ENCODE measurements at regions not wholly inside any gene's neighbourhood (a gene's known extent, or its start where the extent isn't known, plus 50 kb on each side); places are given as distances from the start of the nearest gene placed in this dataset.

DNA sequence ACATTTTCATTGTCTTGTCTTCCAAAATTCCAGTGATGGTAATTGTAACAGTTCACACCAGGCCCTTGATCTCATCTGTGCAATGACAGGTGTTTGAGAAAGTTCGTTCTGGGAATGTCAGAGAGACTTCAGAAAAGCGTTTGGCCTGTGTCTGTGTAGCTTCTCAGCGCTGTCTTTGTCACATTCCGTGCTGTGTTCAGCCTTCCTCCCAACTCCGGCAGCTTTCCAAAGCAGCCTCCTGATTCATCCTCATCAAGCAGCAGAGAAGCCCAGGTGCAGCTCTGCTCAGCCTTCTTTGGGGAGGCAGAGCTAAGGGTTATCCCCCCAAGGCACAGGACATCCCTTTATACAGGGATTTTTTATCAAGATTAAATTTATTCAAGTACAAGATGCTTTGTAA, 494.0 kb upstream of the SUCLG2 start:
- 91 to 94% methylated on average over 5 of the region's 5 CpGs for WGBS, 2 experiments
- Histone ChIP-seq H3K9me3 (ENCODE audit: control insufficient read depth, low read length) (no peaks in the 10 kb centered on the region), H3K4me3 (ENCODE audit: insufficient read depth, low read depth, low read length) (no peak overlapping the region), H3K27me3 (ENCODE audit: control insufficient read depth, insufficient read depth, low read length, poor library complexity, severe bottlenecking) (no peaks in the 10 kb centered on the region), H3K36me3 (ENCODE audit: control insufficient read depth, insufficient read depth, low read length) (no peaks in the 10 kb centered on the region), H3K4me1 (ENCODE audit: control insufficient read depth, insufficient read depth, low read length) (no peaks in the 10 kb centered on the region), H3K27ac (ENCODE audit: insufficient read depth, low read depth, low read length, poor library complexity, severe bottlenecking) (no peak overlapping the region)

DNA sequence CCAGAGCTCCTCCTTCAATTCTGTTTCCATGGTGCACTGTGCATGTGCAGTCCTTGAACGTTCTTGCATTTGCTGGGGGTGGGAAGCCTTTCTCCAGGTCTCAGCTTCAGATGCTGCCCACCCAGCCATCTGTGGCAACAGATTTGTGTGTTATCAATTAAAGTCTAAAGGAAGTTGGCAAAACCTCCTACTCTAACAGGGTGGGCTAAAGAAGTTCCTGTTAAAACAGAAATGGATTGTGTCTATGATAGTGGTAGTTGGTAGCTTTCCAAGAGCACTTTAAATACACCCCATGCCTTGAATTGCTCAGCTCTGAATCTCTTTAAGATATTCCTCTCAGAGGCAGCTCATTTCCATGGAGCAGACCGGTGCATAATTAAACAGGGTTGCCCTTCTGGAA, 488.0 kb upstream of the SUCLG2 start:
- H3K27ac ChIP-seq (ENCODE audit: insufficient read depth, low read depth, low read length, poor library complexity, severe bottlenecking), result no peak overlapping the region
- no peaks in the 10 kb centered on the region for H3K27me3 ChIP-seq (ENCODE audit: control insufficient read depth, insufficient read depth, low read length, poor library complexity, severe bottlenecking)
- WGBS, 2 experiments, result 87 to 97% methylated on average over 2 of the region's 2 CpGs
- no peaks in the 10 kb centered on the region for H3K4me1 ChIP-seq (ENCODE audit: control insufficient read depth, insufficient read depth, low read length)
- no peak overlapping the region for H3K4me3 ChIP-seq (ENCODE audit: insufficient read depth, low read depth, low read length)
- H3K9me3 ChIP-seq (ENCODE audit: control insufficient read depth, low read length), result no peaks in the 10 kb centered on the region
- no peaks in the 10 kb centered on the region for H3K36me3 ChIP-seq (ENCODE audit: control insufficient read depth, insufficient read depth, low read length)

DNA sequence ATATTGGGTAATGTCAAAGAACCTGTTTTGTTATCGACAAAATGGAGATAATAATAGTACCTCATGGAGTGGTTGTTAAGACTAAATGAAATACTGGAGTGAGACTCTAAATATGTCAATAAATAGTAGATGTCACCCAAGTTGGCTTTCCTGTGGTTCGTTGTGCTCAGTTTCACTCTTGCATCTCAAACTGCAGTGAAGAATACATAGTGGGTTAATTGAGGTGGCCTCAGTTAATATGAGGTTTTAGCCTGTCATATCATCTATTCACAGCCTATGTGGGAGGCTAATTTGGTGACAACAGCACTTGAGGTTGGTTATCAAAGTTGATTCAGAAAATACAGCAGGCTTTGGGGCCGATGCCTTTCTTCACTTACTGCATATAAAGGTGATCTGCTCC, 485.5 kb upstream of the SUCLG2 start:
- Histone ChIP-seq H3K9me3 (ENCODE audit: control insufficient read depth, low read length) (no peaks in the 10 kb centered on the region), H3K4me1 (ENCODE audit: control insufficient read depth, insufficient read depth, low read length) (no peaks in the 10 kb centered on the region)
- WGBS, 2 experiments, result 92 to 95% methylated on average over 3 of the region's 3 CpGs

DNA sequence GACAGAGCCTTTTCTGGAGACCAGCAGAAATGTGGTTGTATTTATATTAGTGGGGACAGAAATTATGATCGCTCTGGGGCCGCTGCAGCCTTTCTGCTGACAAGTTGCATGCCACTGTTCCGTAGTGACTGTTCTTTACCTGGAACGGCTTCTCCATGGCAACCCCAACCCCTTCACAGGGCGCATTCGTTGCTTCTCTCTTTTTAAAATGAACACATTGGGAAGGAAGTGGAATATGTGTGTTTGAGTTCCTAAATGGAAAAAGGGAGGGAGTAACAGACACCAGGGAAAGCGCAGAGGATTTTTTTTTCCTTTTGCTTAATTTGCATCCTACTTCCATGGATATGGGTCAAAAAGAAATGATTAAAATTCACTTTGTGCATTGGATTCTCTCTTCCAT, 482.0 kb upstream of the SUCLG2 start:
- WGBS, 2 experiments, result 81 to 86% methylated on average over 7 of the region's 7 CpGs
- Histone ChIP-seq H3K27ac (ENCODE audit: insufficient read depth, low read depth, low read length, poor library complexity, severe bottlenecking) (no peak overlapping the region), H3K4me1 (ENCODE audit: control insufficient read depth, insufficient read depth, low read length) (no peaks in the 10 kb centered on the region)

More for the DNA sequence above, 485.5 kb upstream of the SUCLG2 start:
- Histone ChIP-seq H3K27me3 (ENCODE audit: control insufficient read depth, insufficient read depth, low read length, poor library complexity, severe bottlenecking) (no peaks in the 10 kb centered on the region), H3K36me3 (ENCODE audit: control insufficient read depth, insufficient read depth, low read length) (no peaks in the 10 kb centered on the region), H3K4me3 (ENCODE audit: insufficient read depth, low read depth, low read length) (no peak overlapping the region), H3K27ac (ENCODE audit: insufficient read depth, low read depth, low read length, poor library complexity, severe bottlenecking) (no peak overlapping the region)

DNA sequence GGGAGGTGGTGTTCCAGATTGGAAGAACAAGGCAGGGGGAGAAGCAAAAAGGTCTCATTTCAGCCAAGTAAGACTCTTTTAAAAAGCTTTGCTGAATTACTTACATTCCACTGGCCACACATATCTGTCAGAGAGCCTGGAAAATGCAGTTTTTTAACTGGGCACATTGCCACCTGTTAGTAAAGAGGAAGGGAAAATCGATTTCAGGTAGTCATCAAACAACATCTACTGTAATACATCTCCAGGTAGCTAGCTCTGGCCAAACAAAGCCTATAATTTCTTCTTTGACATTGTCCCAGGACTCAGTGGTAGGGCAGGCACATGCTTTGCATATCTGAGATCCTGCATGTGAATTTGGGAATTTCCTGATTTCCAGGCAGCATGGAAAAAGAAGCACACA, 480.7 kb upstream of the SUCLG2 start:
- no peak overlapping the region for H3K27ac ChIP-seq (ENCODE audit: insufficient read depth, low read depth, low read length, poor library complexity, severe bottlenecking)
- H3K4me1 ChIP-seq (ENCODE audit: control insufficient read depth, insufficient read depth, low read length), result no peaks in the 10 kb centered on the region
- WGBS, 2 experiments, result 71 to 100% methylated on average over 1 of the region's 1 CpG
- no peaks in the 10 kb centered on the region for H3K27me3 ChIP-seq (ENCODE audit: control insufficient read depth, insufficient read depth, low read length, poor library complexity, severe bottlenecking)
- no peaks in the 10 kb centered on the region for H3K9me3 ChIP-seq (ENCODE audit: control insufficient read depth, low read length)
- H3K4me3 ChIP-seq (ENCODE audit: insufficient read depth, low read depth, low read length), result no peak overlapping the region
- H3K36me3 ChIP-seq (ENCODE audit: control insufficient read depth, insufficient read depth, low read length), result no peaks in the 10 kb centered on the region

More for the DNA sequence above, 482.0 kb upstream of the SUCLG2 start:
- Histone ChIP-seq H3K4me3 (ENCODE audit: insufficient read depth, low read depth, low read length) (no peak overlapping the region), H3K27me3 (ENCODE audit: control insufficient read depth, insufficient read depth, low read length, poor library complexity, severe bottlenecking) (no peaks in the 10 kb centered on the region), H3K9me3 (ENCODE audit: control insufficient read depth, low read length) (no peaks in the 10 kb centered on the region), H3K36me3 (ENCODE audit: control insufficient read depth, insufficient read depth, low read length) (no peaks in the 10 kb centered on the region)

DNA sequence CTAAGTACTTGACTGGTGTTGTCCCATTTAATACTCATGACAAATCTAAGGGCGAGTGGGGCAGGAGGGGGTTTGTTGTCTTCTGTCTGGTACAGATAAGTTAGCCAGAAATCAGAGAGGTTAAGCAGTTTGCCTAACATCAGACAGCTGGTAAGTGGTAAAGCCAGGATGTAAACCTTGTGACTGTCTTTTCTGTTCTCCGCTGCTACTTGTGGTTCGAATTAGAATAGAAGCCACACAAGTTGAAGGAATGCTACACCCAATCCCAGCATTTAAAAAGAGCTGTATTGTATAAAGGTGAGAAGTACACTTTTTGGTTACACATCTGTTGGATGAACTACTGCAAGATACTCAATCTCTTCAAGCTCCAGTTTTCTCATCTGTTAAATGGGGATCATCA, 474.7 kb upstream of the SUCLG2 start:
- Histone ChIP-seq H3K4me1 (ENCODE audit: control insufficient read depth, insufficient read depth, low read length) (no peaks in the 10 kb centered on the region), H3K4me3 (ENCODE audit: insufficient read depth, low read depth, low read length) (no peak overlapping the region)
- WGBS, 2 experiments, result 81 to 82% methylated on average over 3 of the region's 3 CpGs

DNA sequence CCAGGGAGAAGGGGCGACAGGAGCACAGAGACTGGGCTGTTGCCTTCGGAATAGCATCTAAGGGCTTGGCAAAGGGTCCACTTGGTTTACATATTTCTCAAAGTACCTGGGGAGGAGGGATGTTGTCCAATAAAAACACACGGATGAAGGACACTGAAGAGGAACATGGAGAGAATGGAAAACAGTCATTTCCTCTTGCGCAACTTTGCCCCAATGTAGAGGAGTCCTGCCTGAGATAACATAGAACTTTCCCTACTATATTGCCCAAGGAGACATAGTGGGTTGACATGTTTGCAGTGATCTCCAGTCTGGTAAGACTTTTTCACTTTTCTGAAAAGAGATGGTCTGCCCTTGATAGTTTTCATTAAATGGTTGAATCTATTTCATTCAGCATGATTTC, 468.8 kb upstream of the SUCLG2 start:
- no peaks in the 10 kb centered on the region for H3K4me1 ChIP-seq (ENCODE audit: control insufficient read depth, insufficient read depth, low read length)
- H3K4me3 ChIP-seq (ENCODE audit: insufficient read depth, low read depth, low read length), result no peak overlapping the region
- no peak overlapping the region for H3K27ac ChIP-seq (ENCODE audit: insufficient read depth, low read depth, low read length, poor library complexity, severe bottlenecking)
- H3K27me3 ChIP-seq (ENCODE audit: control insufficient read depth, insufficient read depth, low read length, poor library complexity, severe bottlenecking), result no peaks in the 10 kb centered on the region
- no peaks in the 10 kb centered on the region for H3K9me3 ChIP-seq (ENCODE audit: control insufficient read depth, low read length)
- WGBS, 2 experiments, result 94% methylated on average over 4 of the region's 4 CpGs
- no peaks in the 10 kb centered on the region for H3K36me3 ChIP-seq (ENCODE audit: control insufficient read depth, insufficient read depth, low read length)

More for the DNA sequence above, 474.7 kb upstream of the SUCLG2 start:
- no peaks in the 10 kb centered on the region for H3K36me3 ChIP-seq (ENCODE audit: control insufficient read depth, insufficient read depth, low read length)
- H3K27me3 ChIP-seq (ENCODE audit: control insufficient read depth, insufficient read depth, low read length, poor library complexity, severe bottlenecking), result no peaks in the 10 kb centered on the region
- H3K27ac ChIP-seq (ENCODE audit: insufficient read depth, low read depth, low read length, poor library complexity, severe bottlenecking), result no peak overlapping the region
- H3K9me3 ChIP-seq (ENCODE audit: control insufficient read depth, low read length), result no peaks in the 10 kb centered on the region

DNA sequence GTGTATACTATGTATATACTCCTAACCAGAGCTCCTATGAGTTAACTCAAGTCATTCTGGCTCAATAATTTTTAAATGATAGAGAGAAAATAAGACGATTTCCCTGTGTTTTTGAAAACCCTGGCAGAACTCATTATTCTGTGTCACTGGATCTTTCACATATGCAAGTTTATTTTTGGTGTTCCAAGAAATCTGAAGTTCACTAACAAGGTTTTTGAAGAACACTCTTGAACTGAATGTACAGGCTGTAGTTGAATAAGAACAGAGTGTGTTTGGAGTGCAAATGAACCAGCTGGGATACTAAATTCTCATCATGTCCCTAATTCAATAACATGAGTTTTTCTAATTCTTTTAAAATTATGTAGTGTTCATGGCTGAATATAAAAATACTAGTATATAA, 466.9 kb upstream of the SUCLG2 start:
- Histone ChIP-seq H3K4me3 (ENCODE audit: insufficient read depth, low read depth, low read length) (no peak overlapping the region), H3K27ac (ENCODE audit: insufficient read depth, low read depth, low read length, poor library complexity, severe bottlenecking) (no peak overlapping the region), H3K9me3 (ENCODE audit: control insufficient read depth, low read length) (no peaks in the 10 kb centered on the region), H3K36me3 (ENCODE audit: control insufficient read depth, insufficient read depth, low read length) (no peaks in the 10 kb centered on the region), H3K27me3 (ENCODE audit: control insufficient read depth, insufficient read depth, low read length, poor library complexity, severe bottlenecking) (no peaks in the 10 kb centered on the region), H3K4me1 (ENCODE audit: control insufficient read depth, insufficient read depth, low read length) (no peaks in the 10 kb centered on the region)
- 76% methylated on average over 1 of the region's 1 CpG for WGBS, 2 experiments

DNA sequence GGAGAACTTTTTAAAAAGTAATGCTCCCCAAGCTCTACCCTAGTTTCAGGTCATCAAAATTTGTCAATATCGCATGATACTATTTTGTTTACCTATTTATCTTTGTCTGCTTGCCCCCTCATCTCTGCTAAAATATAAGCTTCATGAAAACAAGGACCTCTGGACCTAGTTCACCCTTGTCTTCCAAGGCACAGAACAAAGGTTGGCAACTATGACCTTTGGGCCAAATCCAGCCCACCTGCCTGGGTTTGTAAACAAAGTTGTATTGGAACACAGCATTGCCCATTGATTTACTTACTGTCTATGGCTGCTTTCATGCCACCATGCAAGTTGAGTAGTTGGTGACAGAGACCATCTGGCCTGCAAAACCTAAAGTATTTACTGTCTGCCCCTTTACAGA, 462.2 kb upstream of the SUCLG2 start:
- Histone ChIP-seq H3K27me3 (ENCODE audit: control insufficient read depth, insufficient read depth, low read length, poor library complexity, severe bottlenecking) (no peaks in the 10 kb centered on the region), H3K9me3 (ENCODE audit: control insufficient read depth, low read length) (no peaks in the 10 kb centered on the region), H3K4me3 (ENCODE audit: insufficient read depth, low read depth, low read length) (no peak overlapping the region), H3K4me1 (ENCODE audit: control insufficient read depth, insufficient read depth, low read length) (no peaks in the 10 kb centered on the region), H3K27ac (ENCODE audit: insufficient read depth, low read depth, low read length, poor library complexity, severe bottlenecking) (no peak overlapping the region), H3K36me3 (ENCODE audit: control insufficient read depth, insufficient read depth, low read length) (no peaks in the 10 kb centered on the region)
- 96 to 97% methylated on average over 1 of the region's 1 CpG for WGBS, 2 experiments

DNA sequence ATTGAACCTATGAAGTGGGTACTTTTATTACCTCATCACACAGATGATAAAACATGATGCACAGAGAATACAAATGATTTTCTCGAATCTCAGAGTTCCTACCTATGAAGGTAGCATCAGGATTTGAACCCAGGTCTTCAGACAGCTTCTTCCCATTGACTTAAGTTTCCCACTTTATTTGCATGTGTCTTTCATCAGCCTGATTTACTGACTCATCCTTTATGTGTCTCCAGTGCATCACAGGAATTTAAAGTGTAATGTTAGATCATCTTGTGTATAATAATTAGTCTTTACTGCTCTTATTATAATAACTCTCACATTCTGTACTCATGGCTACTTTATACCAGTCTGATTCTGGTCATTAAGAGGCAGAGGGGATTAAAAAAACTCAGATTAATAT, 449.4 kb upstream of the SUCLG2 start:
- Histone ChIP-seq H3K9me3 (ENCODE audit: control insufficient read depth, low read length) (no peaks in the 10 kb centered on the region), H3K4me1 (ENCODE audit: control insufficient read depth, insufficient read depth, low read length) (no peaks in the 10 kb centered on the region), H3K36me3 (ENCODE audit: control insufficient read depth, insufficient read depth, low read length) (no peaks in the 10 kb centered on the region), H3K4me3 (ENCODE audit: insufficient read depth, low read depth, low read length) (no peak overlapping the region), H3K27ac (ENCODE audit: insufficient read depth, low read depth, low read length, poor library complexity, severe bottlenecking) (no peak overlapping the region), H3K27me3 (ENCODE audit: control insufficient read depth, insufficient read depth, low read length, poor library complexity, severe bottlenecking) (no peaks in the 10 kb centered on the region)
- 86 to 89% methylated on average over 1 of the region's 1 CpG for WGBS, 2 experiments

DNA sequence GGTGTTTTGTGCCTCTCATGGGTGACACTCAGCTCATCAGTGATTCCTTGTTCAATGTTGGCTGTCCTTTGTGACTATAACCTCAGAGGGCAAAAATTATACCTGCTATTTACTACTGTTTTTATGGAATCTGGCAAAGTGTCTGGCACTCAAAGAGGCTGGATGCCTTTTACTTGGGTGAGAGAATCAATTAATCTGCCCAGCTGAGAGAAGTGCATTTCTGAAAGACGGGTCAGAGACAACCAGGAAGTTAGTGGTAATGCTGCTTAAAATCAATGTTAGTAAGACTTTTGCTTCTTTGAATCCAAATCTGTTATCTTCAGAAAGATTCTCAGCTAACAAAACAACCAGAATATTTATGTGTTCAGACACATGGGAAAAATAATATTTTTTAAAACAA, 436.2 kb upstream of the SUCLG2 start:
- Histone ChIP-seq H3K27me3 (ENCODE audit: control insufficient read depth, insufficient read depth, low read length, poor library complexity, severe bottlenecking) (no peaks in the 10 kb centered on the region), H3K27ac (ENCODE audit: insufficient read depth, low read depth, low read length, poor library complexity, severe bottlenecking) (no peak overlapping the region), H3K4me3 (ENCODE audit: insufficient read depth, low read depth, low read length) (no peak overlapping the region), H3K4me1 (ENCODE audit: control insufficient read depth, insufficient read depth, low read length) (no peaks in the 10 kb centered on the region), H3K36me3 (ENCODE audit: control insufficient read depth, insufficient read depth, low read length) (no peaks in the 10 kb centered on the region), H3K9me3 (ENCODE audit: control insufficient read depth, low read length) (no peaks in the 10 kb centered on the region)
- WGBS, 2 experiments, result 88 to 94% methylated on average over 1 of the region's 1 CpG

Data from ectodermal cell (in vitro differentiated cells).